ENCODE measurements at regions not wholly inside any gene's neighbourhood (a gene's known extent, or its start where the extent isn't known, plus 50 kb on each side); places are given as distances from the start of the nearest gene placed in this dataset.
"Not testable (repeated sequence)": the region's sequence is repeated elsewhere in the genome, so short reads cannot be mapped to it uniquely, and the experiment has no call there.

DNA sequence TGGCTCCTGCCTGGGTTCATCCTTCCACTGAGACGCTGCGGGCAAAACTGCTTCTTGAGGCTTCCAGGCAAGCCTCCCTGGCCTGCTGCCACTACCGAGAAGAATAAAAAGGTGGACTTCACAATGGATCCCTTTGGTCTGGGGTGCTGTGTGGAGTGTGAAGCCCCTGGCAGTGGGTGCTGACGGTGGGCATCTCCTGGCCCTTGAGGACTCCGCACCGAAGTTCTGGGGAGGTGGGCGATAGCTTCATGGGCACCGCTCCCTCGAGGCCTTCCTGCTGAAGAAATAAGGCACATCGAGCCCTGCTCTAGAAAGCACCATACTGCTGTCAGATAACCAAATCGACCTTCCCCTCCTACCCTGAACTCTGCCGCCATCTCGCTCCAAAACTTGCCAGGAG lies 106.6 kb upstream of the CTBP2 start:
- no peak for DNase-seq (ENCODE audit: low spot score)

GRCh38 chr10:125266541-125266940 lies 106.2 kb upstream of the CTBP2 start:
- DNase-seq (ENCODE audit: low spot score), result no peak

DNA sequence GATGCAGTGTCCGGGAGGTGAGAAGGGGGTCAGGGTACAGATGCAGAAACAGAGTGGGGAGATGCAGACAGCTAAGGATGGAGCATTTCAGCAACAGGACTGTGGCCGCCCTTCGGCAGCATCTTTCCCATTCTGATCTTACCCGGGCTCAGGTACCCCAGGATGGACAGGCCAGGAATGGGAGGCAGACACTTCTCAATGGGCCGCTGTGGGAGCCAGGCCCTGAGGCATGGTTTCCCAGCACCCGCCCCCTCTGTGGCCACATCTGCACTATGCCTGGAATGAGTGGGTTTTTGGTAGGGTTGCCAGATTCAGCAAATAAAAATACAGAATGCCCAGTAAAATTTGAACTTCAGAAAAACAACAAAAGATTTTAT lies 105.2 kb upstream of the CTBP2 start:
- no peak for DNase-seq (ENCODE audit: low spot score)

DNA sequence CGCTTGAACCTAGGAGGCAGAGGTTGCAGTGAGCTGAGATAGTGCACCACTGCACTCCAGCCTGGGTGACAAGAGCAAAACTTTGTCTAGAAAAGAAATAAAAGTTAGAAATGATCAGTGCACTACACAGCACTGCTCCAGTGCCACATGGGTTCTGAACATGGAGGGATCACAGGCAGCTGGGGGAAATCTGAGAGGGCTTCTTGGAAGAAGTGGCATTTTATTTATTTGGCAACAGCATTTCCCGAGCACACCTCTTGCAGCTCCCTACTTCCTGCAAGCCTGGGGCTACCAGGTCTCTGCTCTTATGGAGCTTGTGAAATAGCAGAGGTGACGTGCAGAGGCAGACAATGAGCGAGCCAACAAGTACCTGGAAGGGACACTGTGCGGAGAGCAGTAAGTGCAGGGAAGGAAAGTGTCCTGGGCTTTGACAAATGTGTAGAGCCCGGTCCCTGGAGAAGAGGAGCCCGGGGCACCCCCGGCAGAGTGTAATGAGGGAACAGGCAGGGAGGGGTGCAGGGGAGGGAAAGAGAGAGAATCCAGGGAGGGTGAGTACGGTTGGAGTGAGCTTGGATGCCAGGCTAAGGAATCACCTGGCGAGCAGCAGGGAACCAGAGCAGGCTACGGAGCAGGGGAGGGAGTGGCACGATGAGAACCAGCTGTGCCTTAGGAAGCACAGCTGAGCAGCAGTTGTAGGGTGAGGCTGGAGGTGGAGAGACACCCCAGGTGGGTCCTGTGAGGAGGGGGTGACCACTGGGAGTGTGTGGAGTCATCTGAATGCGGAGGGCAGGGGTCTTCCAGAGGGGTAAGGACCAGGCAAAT lies 104.6 kb upstream of the CTBP2 start:
- DNase-seq (ENCODE audit: low spot score), result no peak

DNA sequence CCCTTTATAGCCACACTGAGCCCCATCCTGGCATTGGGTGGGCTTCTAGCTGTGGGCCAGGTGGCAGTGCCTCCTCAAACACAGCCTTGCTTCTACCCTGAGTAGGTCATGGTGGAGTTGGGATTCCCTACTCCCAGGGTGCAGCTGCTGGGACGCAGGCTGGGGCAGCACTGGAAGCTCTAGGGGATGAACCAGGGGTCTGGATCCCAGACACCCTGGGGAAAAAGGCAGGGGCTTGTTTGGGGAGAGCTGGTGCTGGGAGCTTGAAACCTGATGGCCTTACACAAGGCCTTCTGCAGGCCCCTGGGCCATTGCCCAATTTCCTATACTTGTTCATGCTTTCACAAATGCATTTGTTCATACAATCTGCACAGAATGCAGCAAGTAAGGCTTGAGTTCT lies 103.7 kb upstream of the CTBP2 start:
- DNase-seq (ENCODE audit: low spot score), result no peak

GRCh38 chr10:125263551-125263950 lies 103.2 kb upstream of the CTBP2 start:
- DNase-seq (ENCODE audit: low spot score), result no peak

- no peak for DNase-seq (ENCODE audit: low spot score)
Observed at GRCh38 chr10:125262920-125263319, 102.6 kb upstream of the CTBP2 start.

DNA sequence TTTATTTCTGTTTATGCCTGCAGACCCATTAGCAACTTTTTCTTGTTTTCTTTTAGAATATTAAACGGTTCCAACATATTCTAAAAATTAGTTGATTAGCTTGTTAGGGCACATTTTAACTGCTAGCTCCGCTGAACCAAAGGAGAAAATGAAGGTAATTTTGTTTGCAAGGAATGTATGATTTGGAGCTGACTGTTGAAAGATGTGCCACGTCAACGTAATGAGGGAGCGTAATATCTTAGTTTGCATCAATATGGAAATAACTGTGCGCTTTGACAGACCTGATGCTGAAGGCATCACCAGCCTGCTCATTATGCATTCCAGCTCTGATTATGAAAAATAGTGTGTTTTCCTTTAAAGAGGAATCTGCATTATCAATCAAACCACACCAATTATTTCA lies 102.0 kb upstream of the CTBP2 start:
- DNase-seq (ENCODE audit: low spot score), result no peak

DNA sequence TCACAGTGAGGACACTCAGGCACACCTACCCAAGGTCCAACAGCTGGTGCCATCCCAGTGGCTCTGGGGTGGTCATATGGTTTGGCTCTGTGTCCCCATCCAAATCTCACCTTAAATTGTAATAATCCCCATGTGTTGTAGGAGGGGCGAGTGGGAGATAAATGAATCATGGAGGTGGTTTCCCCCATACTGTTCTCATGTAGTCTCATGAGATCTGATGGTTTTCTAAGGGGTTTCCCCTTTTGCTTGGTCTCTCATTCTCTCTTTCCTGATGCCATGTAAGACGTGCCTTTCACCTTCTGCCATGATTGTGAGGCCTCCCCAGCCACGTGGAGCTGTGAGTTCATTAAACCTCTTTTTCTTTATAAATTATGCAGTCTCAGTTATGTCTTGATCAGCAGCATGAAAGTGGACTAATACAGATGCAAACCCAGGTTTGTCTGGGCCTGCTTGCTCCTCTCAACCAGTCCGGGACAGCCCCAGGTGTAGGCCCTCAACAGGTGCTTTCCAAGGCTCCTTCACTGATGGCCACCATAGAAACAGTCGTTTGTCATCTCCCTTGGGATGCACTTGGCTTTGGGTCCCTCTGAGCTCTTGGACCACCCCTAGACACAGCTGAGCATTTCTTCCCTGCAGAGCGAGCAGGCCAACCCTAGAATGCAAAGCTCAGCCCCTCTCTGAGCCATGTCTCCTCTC lies 101.3 kb upstream of the CTBP2 start:
- DNase-seq (ENCODE audit: low spot score), result no peak

DNA sequence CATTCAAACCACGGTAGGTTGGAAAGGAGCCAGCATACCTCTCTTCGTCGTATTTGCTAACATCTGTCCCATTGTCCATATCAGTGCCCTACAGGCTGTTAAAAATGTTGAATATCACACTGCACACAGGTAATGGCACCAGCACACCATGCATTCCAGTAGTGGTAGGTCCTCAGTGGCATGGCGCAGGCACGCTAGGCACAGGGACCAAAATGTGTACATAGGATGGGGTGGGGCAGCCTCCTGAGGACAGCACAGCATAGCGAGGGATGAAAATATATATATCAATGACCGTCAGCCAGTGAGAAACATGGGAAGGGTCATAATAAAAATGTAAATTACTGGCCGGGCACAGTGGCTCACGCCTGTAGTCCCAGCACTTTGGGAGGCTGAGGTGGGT lies 99.9 kb upstream of the CTBP2 start:
- no peak for DNase-seq (ENCODE audit: low spot score)

- no peak for DNase-seq (ENCODE audit: low spot score)
Observed at GRCh38 chr10:125259651-125260050, 99.3 kb upstream of the CTBP2 start.

DNA sequence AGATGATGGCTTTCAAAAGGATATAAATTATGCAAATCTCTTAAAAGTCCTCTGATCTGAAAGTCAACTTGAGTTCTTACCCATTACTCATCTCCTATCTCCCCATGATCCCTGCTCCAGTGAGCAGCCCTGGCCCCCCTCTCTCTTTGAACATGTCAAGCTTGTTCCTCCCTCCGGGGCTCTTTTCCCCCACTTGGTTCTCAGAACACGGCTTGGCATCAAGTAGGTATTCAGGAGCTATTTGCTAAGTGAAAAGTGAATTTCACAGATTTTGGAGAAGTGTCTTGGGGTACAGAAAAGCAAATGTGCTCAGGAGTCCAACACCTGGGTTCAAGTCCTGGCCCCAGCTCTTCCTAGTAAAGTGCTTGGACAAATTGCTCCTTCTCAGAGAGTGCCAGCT lies 98.3 kb upstream of the CTBP2 start:
- no peak for DNase-seq (ENCODE audit: low spot score)

- no peak for DNase-seq (ENCODE audit: low spot score)
Observed at GRCh38 chr10:125257521-125258108, 97.3 kb upstream of the CTBP2 start.

DNA sequence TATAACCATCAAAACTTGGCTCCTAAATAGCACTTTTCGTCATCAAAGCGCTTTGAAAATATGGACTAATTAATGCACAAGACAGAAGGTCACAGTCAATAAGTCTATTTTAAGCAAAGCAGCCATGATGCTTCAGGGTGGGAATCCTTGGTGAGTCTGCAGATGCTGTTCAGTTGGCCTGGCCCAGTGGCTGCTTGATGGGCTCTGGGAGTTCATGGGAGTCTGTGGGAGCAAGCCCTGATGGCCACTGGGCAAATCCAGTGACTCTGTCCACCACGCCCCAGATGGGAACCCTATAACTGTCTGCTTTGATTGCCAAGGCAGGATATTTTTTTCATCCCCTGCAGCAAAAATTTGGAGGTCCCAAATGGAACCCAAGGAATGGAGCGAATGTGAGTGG lies 95.7 kb upstream of the CTBP2 start:
- DNase-seq (ENCODE audit: low spot score), result no peak

DNA sequence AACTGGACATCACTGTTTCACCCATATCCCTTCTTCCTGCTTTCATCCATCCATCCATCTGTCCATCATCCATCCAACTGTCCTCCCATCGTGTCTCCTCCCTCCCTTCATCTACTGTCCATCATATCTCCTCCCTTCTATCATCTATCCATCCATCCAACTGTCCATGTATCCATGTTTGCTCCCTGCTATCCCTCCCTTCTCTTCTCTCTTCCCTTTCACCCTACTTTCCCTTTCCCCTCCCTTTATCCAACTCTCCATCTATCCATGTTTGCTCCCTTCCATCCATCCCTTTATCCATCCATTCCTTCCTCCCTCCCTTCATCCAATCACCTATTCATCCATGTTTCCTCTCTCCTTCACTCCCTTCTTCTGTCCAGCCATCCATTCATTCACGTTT lies 92.6 kb upstream of the CTBP2 start:
- no peak for DNase-seq (ENCODE audit: low spot score)

- DNase-seq (ENCODE audit: low spot score), result not testable (repeated sequence)
Observed at GRCh38 chr10:125250834-125251233, 90.5 kb upstream of the CTBP2 start.

GRCh38 chr10:125249948-125250347 lies 89.6 kb upstream of the CTBP2 start:
- no peak for DNase-seq (ENCODE audit: low spot score)

DNA sequence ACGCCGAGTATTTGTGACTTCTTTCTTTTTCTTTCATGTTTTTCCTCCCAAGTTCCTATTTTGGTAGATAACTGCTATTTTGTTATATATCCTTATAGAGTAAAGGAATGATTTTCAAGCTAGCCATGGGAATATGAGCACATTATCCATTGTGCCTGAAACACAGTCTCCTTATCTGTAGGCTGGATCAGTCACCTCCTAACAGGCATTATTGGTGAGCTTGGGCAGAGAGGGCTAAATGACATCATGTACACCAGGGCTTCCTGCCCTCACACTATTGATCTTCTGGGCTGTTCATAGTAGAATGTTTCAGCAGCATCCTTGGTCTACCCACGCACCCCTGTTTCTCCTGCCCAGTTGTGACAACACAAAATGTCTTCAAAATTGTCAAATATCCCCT lies 88.1 kb upstream of the CTBP2 start:
- no peak for DNase-seq (ENCODE audit: low spot score)

- no peak for DNase-seq (ENCODE audit: low spot score)
Observed at GRCh38 chr10:125247576-125247975, 87.2 kb upstream of the CTBP2 start.

GRCh38 chr10:125243532-125244253 lies 83.3 kb upstream of the CTBP2 start:
- no peak for DNase-seq (ENCODE audit: low spot score)

DNA sequence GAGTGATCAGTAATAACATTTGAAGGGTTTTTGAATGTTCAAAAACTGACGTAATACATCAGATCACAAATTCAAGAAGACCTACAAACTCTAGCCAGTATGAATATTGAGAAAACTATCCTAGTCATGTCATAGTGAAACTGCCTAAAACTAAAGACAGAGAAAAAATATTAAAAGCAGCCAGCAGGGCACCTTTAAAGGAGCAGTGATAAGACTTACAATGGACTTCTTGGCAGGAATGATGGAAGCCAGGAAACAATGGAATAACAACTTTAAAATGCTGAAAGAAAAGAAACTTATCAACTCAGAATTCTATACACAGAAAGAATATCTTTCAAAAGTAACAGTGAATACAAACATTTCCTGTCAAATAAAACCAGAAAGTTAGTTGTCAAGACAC lies 78.3 kb upstream of the CTBP2 start:
- DNase-seq (ENCODE audit: low spot score), result no peak

- DNase-seq (ENCODE audit: low spot score), result no peak
Observed at GRCh38 chr10:125236091-125236490, 75.7 kb upstream of the CTBP2 start.
